Keratinocyte (primary cell): ENCODE measurements at regions not wholly inside any gene's neighbourhood (a gene's known extent, or its start where the extent isn't known, plus 50 kb on each side); places are given as distances from the start of the nearest gene placed in this dataset.

Source experiments
- DNase-seq: peaks from one replicate; pipeline ENCODE4 v3.0.0-alpha.2; 2011; ENCODE audit warnings: low read depth, missing footprints, low spot score
- FAIRE-seq: peaks from 2 replicates; lab custom pipeline; 2011; peaks lifted over from hg19 to GRCh38; lab: Jason Lieb, UNC
- H2AFZ ChIP-seq: 2 replicates; pipeline ENCODE4 v1.6.0; 2012; ENCODE audit warnings: low read length, control low read depth, inconsistent platforms; ENCODE audit not compliant: control insufficient read depth
- H3K27ac ChIP-seq: 2 replicates; pipeline ENCODE4 v1.5.1; 2011; ENCODE audit warnings: low read length; ENCODE audit not compliant: control insufficient read depth, insufficient read depth
- H3K27me3 ChIP-seq: 3 replicates; pipeline ENCODE4 v1.6.0; 2011; ENCODE audit warnings: low read length; ENCODE audit not compliant: control insufficient read depth, insufficient read depth; ENCODE audit errors: extremely low read depth
- H3K36me3 ChIP-seq, 2 experiments: 2 replicates in 1 of 2; 3 replicates in 1 of 2; pipeline ENCODE4 v1.5.1; 2011; ENCODE audit warnings: low read length in 2 of 2, mild to moderate bottlenecking in 1 of 2; ENCODE audit not compliant: control insufficient read depth in 2 of 2, insufficient read depth in 2 of 2; ENCODE audit errors: extremely low read depth in 1 of 2
- H3K4me1 ChIP-seq: 3 replicates; pipeline ENCODE4 v1.5.1; 2011; ENCODE audit warnings: low read length; ENCODE audit not compliant: control insufficient read depth, insufficient read depth; ENCODE audit errors: extremely low read depth
- H3K4me2 ChIP-seq: 3 replicates; pipeline ENCODE4 v1.6.0; 2011; ENCODE audit warnings: low read depth, low read length; ENCODE audit not compliant: control insufficient read depth, insufficient read depth; ENCODE audit errors: extremely low read depth
- H3K4me3 ChIP-seq, 3 experiments: fragments of 200-600 bp in 1 of 3; sonication (generic) in 1 of 3; 2 replicates in 2 of 3; 3 replicates in 1 of 3; pipeline ENCODE4 v1.5.1; 2011 to 2016; ENCODE audit warnings: low read length in 3 of 3, mild to moderate bottlenecking in 3 of 3, control low read depth in 2 of 3, inconsistent platforms in 1 of 3, low read depth in 1 of 3, mixed read lengths in 1 of 3, mixed run types in 1 of 3, moderate library complexity in 1 of 3; ENCODE audit not compliant: control insufficient read depth in 2 of 3, insufficient read depth in 2 of 3; ENCODE audit errors: extremely low read depth in 1 of 3
- H3K79me2 ChIP-seq: 2 replicates; pipeline ENCODE4 v1.6.0; 2012; ENCODE audit warnings: low read length; ENCODE audit not compliant: control insufficient read depth, insufficient read depth
- H3K9ac ChIP-seq: 3 replicates; pipeline ENCODE4 v1.6.0; 2011; ENCODE audit warnings: low read length; ENCODE audit not compliant: control insufficient read depth, insufficient read depth; ENCODE audit errors: extremely low read depth
- H3K9me1 ChIP-seq: 3 replicates; pipeline ENCODE4 v1.6.0; 2011; ENCODE audit warnings: low read length; ENCODE audit not compliant: control insufficient read depth, insufficient read depth; ENCODE audit errors: extremely low read depth
- H3K9me3 ChIP-seq: 2 replicates; pipeline ENCODE4 v1.5.1; 2012; ENCODE audit warnings: low read depth, low read length; ENCODE audit not compliant: control insufficient read depth
- H4K20me1 ChIP-seq: 3 replicates; pipeline ENCODE4 v1.6.0; 2011; ENCODE audit warnings: low read length; ENCODE audit not compliant: control insufficient read depth, insufficient read depth; ENCODE audit errors: extremely low read depth
- EZH2 ChIP-seq: IDR thresholded peaks from one replicate; pipeline ENCODE4 v1.6.1; 2012; ENCODE audit warnings: inconsistent platforms, mild to moderate bottlenecking, low read length, moderate library complexity
- dilution Hi-C: fragments of 300-500 bp; cut with MboI; formaldehyde crosslinking; loops from one replicate; pipeline ENCODE4 v1.7.0; 2020; ENCODE audit warnings: low sequenced_read_pairs; ENCODE audit not compliant: extremely low pct_ligation_motif_present
- TF ChIP-seq, protein P1 (sequence below), 3 experiments: IDR thresholded peaks in 1 of 3; conservative IDR thresholded peaks in 1 of 3; optimal IDR thresholded peaks in 1 of 3; 2 replicates in 2 of 3; 3 replicates in 1 of 3; pipeline versions ENCODE3 to v1.5.1; 2011; ENCODE audit warnings: low read length in 3 of 3, mild to moderate bottlenecking in 3 of 3, moderate library complexity in 2 of 3, control low read depth in 1 of 3, inconsistent platforms in 1 of 3; ENCODE audit not compliant: insufficient read depth in 2 of 3; ENCODE audit errors: extremely low read depth in 1 of 3

DNA sequence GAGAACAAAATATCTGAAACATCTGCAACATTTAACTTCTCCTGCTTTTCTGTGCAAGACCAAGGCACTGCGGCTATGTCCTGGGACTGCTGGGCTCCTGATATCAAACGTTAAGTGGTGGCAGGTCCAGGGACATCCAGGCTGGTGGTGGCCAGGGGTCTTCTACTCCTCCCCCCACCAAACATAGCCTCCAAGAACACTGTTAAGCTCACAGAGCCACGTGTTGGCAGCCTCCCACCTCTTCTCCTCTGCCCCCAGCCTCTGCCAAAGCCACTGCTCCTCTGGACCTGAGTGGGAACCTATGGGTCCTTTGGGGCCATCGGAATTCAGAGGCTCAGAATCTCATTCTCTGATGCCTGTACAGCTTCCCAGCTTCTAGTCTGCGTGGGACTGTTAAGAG lies 325.7 kb downstream of the ARRDC4 start:
- no peaks in the 10 kb centered on the region for H3K36me3 ChIP-seq
- no peaks in the 10 kb centered on the region for H3K9me1 ChIP-seq
- no peaks in the 10 kb centered on the region for H4K20me1 ChIP-seq
- no peak overlapping the region for H3K4me3 ChIP-seq
- no peak overlapping the region for H3K4me2 ChIP-seq
- H3K9me3 ChIP-seq: no peaks in the 10 kb centered on the region
- H3K9ac ChIP-seq: no peak overlapping the region
- TF ChIP-seq, protein P1, sequence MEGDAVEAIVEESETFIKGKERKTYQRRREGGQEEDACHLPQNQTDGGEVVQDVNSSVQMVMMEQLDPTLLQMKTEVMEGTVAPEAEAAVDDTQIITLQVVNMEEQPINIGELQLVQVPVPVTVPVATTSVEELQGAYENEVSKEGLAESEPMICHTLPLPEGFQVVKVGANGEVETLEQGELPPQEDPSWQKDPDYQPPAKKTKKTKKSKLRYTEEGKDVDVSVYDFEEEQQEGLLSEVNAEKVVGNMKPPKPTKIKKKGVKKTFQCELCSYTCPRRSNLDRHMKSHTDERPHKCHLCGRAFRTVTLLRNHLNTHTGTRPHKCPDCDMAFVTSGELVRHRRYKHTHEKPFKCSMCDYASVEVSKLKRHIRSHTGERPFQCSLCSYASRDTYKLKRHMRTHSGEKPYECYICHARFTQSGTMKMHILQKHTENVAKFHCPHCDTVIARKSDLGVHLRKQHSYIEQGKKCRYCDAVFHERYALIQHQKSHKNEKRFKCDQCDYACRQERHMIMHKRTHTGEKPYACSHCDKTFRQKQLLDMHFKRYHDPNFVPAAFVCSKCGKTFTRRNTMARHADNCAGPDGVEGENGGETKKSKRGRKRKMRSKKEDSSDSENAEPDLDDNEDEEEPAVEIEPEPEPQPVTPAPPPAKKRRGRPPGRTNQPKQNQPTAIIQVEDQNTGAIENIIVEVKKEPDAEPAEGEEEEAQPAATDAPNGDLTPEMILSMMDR (optimal IDR thresholded peaks at IDR 0.05 in 1 of 3, IDR thresholded peaks at IDR 0.05 in 1 of 3, conservative IDR thresholded peaks at IDR 0.05 in 1 of 3; ENCODE audit: extremely low read depth in 1 of 3, insufficient read depth in 2 of 3, low read length in 3 of 3): no peak
- TF ChIP-seq EZH2: no peak
- DNase-seq (no peak), FAIRE-seq (no peak)
- H3K27ac ChIP-seq: no peak overlapping the region
- H3K4me1 ChIP-seq: no peaks in the 10 kb centered on the region
- H3K79me2 ChIP-seq: no peaks in the 10 kb centered on the region
- dilution Hi-C loops: no loop called here
- no peak overlapping the region for H2AFZ ChIP-seq
- peaks cover 2% of the 10 kb centered on the region for H3K27me3 ChIP-seq

GRCh38 chr15:98286831-98287230 lies 326.3 kb downstream of the ARRDC4 start:
- no peaks in the 10 kb centered on the region for H3K79me2 ChIP-seq
- H2AFZ ChIP-seq: no peak overlapping the region
- no peaks in the 10 kb centered on the region for H3K9me3 ChIP-seq
- no peak overlapping the region for H3K4me2 ChIP-seq
- no peaks in the 10 kb centered on the region for H3K4me1 ChIP-seq
- FAIRE-seq (no peak), DNase-seq (no peak)
- H3K4me3 ChIP-seq: no peak overlapping the region
- TF ChIP-seq, protein P1 (optimal IDR thresholded peaks at IDR 0.05 in 1 of 3, IDR thresholded peaks at IDR 0.05 in 1 of 3, conservative IDR thresholded peaks at IDR 0.05 in 1 of 3; ENCODE audit: extremely low read depth in 1 of 3, insufficient read depth in 2 of 3, low read length in 3 of 3): no peak
- no peak for TF ChIP-seq EZH2
- dilution Hi-C loops: no loop called here
- H3K27ac ChIP-seq: no peak overlapping the region
- H3K36me3 ChIP-seq: no peaks in the 10 kb centered on the region
- no peaks in the 10 kb centered on the region for H3K9me1 ChIP-seq
- H3K27me3 ChIP-seq: peaks cover 2% of the 10 kb centered on the region
- H3K9ac ChIP-seq: no peak overlapping the region
- H4K20me1 ChIP-seq: no peaks in the 10 kb centered on the region
